ENCODE measurements at regions not wholly inside any gene's neighbourhood (a gene's known extent, or its start where the extent isn't known, plus 50 kb on each side); places are given as distances from the start of the nearest gene placed in this dataset.

DNA sequence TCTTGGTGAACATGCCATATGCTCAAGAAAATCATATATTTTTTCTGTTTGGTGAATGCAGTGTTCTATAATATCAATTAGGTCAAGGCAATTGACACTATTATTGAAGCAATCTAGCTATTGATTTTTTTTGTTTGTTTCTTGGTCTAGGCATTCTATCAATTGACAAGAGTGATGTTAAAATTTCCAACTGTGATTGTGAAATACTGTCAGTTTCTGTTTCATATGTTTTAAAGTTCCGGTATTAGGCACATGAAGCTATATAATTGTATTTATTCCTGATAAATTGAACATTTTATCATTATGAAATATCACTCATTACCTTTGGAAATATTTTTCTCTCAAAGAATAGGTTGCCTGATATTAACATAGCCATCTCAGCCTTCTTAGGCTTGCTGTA is 653.4 kb downstream of the HDGFL1 start:
- no peak overlapping the region for H3K9ac ChIP-seq (ENCODE audit: low read length)
- no peaks in the 10 kb centered on the region for H3K9me3 ChIP-seq (ENCODE audit: low read length)
- no peak overlapping the region for H3K4me3 ChIP-seq (ENCODE audit: low read depth, low read length, poor library complexity, severe bottlenecking)
- no peak for TF ChIP-seq EZH2 (IDR thresholded peaks at IDR 0.05; ENCODE audit: borderline replicate concordance, low read length)
- TF ChIP-seq, protein P1, sequence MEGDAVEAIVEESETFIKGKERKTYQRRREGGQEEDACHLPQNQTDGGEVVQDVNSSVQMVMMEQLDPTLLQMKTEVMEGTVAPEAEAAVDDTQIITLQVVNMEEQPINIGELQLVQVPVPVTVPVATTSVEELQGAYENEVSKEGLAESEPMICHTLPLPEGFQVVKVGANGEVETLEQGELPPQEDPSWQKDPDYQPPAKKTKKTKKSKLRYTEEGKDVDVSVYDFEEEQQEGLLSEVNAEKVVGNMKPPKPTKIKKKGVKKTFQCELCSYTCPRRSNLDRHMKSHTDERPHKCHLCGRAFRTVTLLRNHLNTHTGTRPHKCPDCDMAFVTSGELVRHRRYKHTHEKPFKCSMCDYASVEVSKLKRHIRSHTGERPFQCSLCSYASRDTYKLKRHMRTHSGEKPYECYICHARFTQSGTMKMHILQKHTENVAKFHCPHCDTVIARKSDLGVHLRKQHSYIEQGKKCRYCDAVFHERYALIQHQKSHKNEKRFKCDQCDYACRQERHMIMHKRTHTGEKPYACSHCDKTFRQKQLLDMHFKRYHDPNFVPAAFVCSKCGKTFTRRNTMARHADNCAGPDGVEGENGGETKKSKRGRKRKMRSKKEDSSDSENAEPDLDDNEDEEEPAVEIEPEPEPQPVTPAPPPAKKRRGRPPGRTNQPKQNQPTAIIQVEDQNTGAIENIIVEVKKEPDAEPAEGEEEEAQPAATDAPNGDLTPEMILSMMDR (IDR thresholded peaks at IDR 0.05; ENCODE audit: low read length) = no peak
- no peak overlapping the region for H2AFZ ChIP-seq (ENCODE audit: low read length)
- H3K4me2 ChIP-seq (ENCODE audit: low read length) = no peak overlapping the region
- no peaks in the 10 kb centered on the region for H3K4me1 ChIP-seq (ENCODE audit: insufficient read depth, low read length, severe bottlenecking)
- H3F3A ChIP-seq (ENCODE audit: insufficient read depth, low read length) = no peaks in the 10 kb centered on the region
- no peaks in the 10 kb centered on the region for H3K79me2 ChIP-seq (ENCODE audit: insufficient read depth, low read length)
- H3K36me3 ChIP-seq (ENCODE audit: insufficient read depth, low read length) = no peaks in the 10 kb centered on the region
- H4K20me1 ChIP-seq (ENCODE audit: insufficient read depth, low read length) = no peaks in the 10 kb centered on the region
- H3K27ac ChIP-seq (ENCODE audit: low read depth, low read length, poor library complexity, severe bottlenecking) = no peak overlapping the region
- H3K27me3 ChIP-seq (ENCODE audit: insufficient read depth, low read length) = no peaks in the 10 kb centered on the region
- H3K9me2 ChIP-seq (ENCODE audit: low read depth, low read length) = no peaks in the 10 kb centered on the region

DNA sequence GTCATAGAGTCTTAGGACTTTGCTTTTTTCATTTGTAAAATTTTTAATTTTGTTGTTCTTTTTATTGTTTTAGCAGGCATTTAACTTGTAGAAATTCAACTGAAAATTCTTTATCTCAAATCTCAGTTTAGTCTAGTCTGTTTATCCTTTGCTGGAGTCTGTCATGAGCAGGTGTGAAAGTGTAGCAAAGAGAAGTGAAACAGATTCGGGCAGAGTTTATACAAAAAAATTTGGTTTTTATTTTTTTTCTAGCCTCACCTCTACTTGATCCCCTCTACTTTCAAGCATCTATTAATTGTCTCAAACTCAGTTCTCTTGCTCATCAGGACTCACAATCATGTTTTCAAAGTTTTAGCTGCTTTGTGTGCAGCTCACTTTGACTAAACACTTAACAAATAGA is 655.2 kb downstream of the HDGFL1 start:
- no peaks in the 10 kb centered on the region for H3K4me1 ChIP-seq (ENCODE audit: insufficient read depth, low read length, severe bottlenecking)
- no peaks in the 10 kb centered on the region for H3F3A ChIP-seq (ENCODE audit: insufficient read depth, low read length)
- H3K36me3 ChIP-seq (ENCODE audit: insufficient read depth, low read length) = no peaks in the 10 kb centered on the region
- no peaks in the 10 kb centered on the region for H3K9me2 ChIP-seq (ENCODE audit: low read depth, low read length)
- H3K27ac ChIP-seq (ENCODE audit: low read depth, low read length, poor library complexity, severe bottlenecking) = no peak overlapping the region
- no peak overlapping the region for H3K9ac ChIP-seq (ENCODE audit: low read length)
- no peaks in the 10 kb centered on the region for H3K9me3 ChIP-seq (ENCODE audit: low read length)
- H3K4me3 ChIP-seq (ENCODE audit: low read depth, low read length, poor library complexity, severe bottlenecking) = no peak overlapping the region
- H3K4me2 ChIP-seq (ENCODE audit: low read length) = no peak overlapping the region
- no peak overlapping the region for H2AFZ ChIP-seq (ENCODE audit: low read length)
- H4K20me1 ChIP-seq (ENCODE audit: insufficient read depth, low read length) = no peaks in the 10 kb centered on the region
- H3K79me2 ChIP-seq (ENCODE audit: insufficient read depth, low read length) = no peaks in the 10 kb centered on the region
- H3K27me3 ChIP-seq (ENCODE audit: insufficient read depth, low read length) = no peaks in the 10 kb centered on the region
- TF ChIP-seq, protein P1 (IDR thresholded peaks at IDR 0.05; ENCODE audit: low read length) = no peak
- TF ChIP-seq EZH2 (IDR thresholded peaks at IDR 0.05; ENCODE audit: borderline replicate concordance, low read length) = no peak

DNA sequence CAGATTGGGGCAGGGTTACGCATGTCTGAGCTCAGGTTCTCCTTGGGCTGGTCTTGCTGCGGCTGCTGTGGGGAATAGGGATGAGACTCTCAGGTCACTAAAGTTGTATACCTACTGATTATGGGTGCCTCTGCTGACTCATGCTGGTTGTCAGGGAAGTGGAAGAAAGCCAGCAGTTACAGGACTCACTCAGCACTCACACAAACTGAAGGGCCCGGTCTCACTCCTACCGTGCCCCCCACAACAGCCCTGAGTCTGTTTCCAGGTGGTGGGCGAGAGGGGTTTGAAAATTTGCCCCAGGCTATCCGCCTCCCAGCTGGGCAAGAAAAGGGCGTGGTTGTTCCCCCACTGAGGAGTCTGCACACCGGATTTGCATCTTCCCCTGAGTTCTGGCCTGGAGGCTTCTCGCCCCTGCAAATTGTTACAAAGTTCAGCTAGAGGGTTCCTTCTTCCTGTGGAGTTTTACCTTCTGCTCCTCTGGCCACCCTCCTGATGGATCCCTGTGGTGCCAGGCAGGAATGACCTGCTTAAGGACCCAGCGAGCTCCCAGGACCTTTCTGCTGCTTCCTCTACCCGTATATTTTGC is 659.2 kb downstream of the HDGFL1 start:
- H4K20me1 ChIP-seq (ENCODE audit: insufficient read depth, low read length) = no peaks in the 10 kb centered on the region
- H3K9ac ChIP-seq (ENCODE audit: low read length) = no peak overlapping the region
- H3K27ac ChIP-seq (ENCODE audit: low read depth, low read length, poor library complexity, severe bottlenecking) = no peak overlapping the region
- H3K27me3 ChIP-seq (ENCODE audit: insufficient read depth, low read length) = no peaks in the 10 kb centered on the region
- H3K9me3 ChIP-seq (ENCODE audit: low read length) = no peaks in the 10 kb centered on the region
- no peaks in the 10 kb centered on the region for H3K9me2 ChIP-seq (ENCODE audit: low read depth, low read length)
- TF ChIP-seq EZH2 (IDR thresholded peaks at IDR 0.05; ENCODE audit: borderline replicate concordance, low read length) = no peak
- TF ChIP-seq, protein P1 (IDR thresholded peaks at IDR 0.05; ENCODE audit: low read length) = no peak
- no peak overlapping the region for H2AFZ ChIP-seq (ENCODE audit: low read length)
- H3F3A ChIP-seq (ENCODE audit: insufficient read depth, low read length) = no peaks in the 10 kb centered on the region
- no peaks in the 10 kb centered on the region for H3K4me1 ChIP-seq (ENCODE audit: insufficient read depth, low read length, severe bottlenecking)
- no peaks in the 10 kb centered on the region for H3K79me2 ChIP-seq (ENCODE audit: insufficient read depth, low read length)
- no peaks in the 10 kb centered on the region for H3K36me3 ChIP-seq (ENCODE audit: insufficient read depth, low read length)
- H3K4me3 ChIP-seq (ENCODE audit: low read depth, low read length, poor library complexity, severe bottlenecking) = no peak overlapping the region
- H3K4me2 ChIP-seq (ENCODE audit: low read length) = no peak overlapping the region

All from OCI-LY1 (cell line).